A673 (cell line): ENCODE measurements at regions not wholly inside any gene's neighbourhood (a gene's known extent, or its start where the extent isn't known, plus 50 kb on each side); places are given as distances from the start of the nearest gene placed in this dataset.
"Not testable (repeated sequence)": the region's sequence is repeated elsewhere in the genome, so short reads cannot be mapped to it uniquely, and the experiment has no call there.

ENCODE experiments used
- EZH2 ChIP-seq: fragments of 200-600 bp; sonication (generic); IDR thresholded peaks from 2 replicates; pipeline ENCODE4 v1.6.1; 2017; ENCODE audit warnings: borderline replicate concordance, low read depth, mild to moderate bottlenecking, mixed read lengths, antibody characterized with exemption, low read length; ENCODE audit not compliant: poor library complexity, severe bottlenecking
- TF ChIP-seq, protein P1 (sequence below): fragments of 300-800, 200-600 bp; sonication (generic); conservative IDR thresholded peaks from 2 replicates; pipeline ENCODE4 v1.5.1; 2017; ENCODE audit warnings: low read depth, mild to moderate bottlenecking, antibody characterized with exemption, low read length, moderate library complexity, mixed read lengths

DNA sequence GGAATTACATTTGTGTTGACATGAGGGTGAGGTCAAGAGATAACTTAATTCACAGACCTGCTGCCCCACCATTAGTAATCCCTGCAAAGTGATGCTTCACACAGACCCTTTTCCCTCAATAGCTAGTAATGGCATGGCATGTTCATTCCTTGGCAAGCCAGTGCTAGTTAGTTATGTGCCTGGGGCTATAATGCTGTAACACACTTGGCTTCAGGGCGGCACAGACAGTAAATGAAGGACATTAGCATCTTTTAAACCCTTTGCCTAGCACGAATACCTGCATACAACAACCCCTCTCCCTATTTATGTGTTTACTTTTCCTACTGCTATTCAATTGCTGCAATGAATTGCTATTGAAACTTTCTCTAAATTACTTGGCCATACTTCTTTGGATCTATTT, 266.2 kb upstream of the VWC2 start:
- TF ChIP-seq, protein P1, sequence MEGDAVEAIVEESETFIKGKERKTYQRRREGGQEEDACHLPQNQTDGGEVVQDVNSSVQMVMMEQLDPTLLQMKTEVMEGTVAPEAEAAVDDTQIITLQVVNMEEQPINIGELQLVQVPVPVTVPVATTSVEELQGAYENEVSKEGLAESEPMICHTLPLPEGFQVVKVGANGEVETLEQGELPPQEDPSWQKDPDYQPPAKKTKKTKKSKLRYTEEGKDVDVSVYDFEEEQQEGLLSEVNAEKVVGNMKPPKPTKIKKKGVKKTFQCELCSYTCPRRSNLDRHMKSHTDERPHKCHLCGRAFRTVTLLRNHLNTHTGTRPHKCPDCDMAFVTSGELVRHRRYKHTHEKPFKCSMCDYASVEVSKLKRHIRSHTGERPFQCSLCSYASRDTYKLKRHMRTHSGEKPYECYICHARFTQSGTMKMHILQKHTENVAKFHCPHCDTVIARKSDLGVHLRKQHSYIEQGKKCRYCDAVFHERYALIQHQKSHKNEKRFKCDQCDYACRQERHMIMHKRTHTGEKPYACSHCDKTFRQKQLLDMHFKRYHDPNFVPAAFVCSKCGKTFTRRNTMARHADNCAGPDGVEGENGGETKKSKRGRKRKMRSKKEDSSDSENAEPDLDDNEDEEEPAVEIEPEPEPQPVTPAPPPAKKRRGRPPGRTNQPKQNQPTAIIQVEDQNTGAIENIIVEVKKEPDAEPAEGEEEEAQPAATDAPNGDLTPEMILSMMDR = not testable (repeated sequence)
- TF ChIP-seq EZH2 = not testable (repeated sequence)
